ENCODE measurements at regions not wholly inside any gene's neighbourhood (a gene's known extent, or its start where the extent isn't known, plus 50 kb on each side); places are given as distances from the start of the nearest gene placed in this dataset.

GRCh38 chrX:39449352-39449751 is 648.1 kb downstream of the MID1IP1 start:
- Histone ChIP-seq H3K4me3 (no peak overlapping the region), H3K27me3 (replicated peaks in 1 of 7) (peaks cover 0 to 11% (median 0%) of the 10 kb centered on the region in 7 donors), H3K36me3 (no peaks in the 10 kb centered on the region), H3K9me3 (no peaks in the 10 kb centered on the region), H3K27ac (no peak overlapping the region), H3K4me1 (peaks cover 0 to 6% (median 0%) of the 10 kb centered on the region in 6 donors)
- WGBS, 5 donors, result 68 to 87% (median 82%) methylated on average over 2 of the region's 2 CpGs
- intact Hi-C loops (cut with DNase I; ENCODE audit: low total_unique reads), result no loop called here
- no peak for TF ChIP-seq POLR2A (IDR thresholded peaks at IDR 0.05)
- TF ChIP-seq CTCF (IDR thresholded peaks at IDR 0.05 in 8 of 11, conservative IDR thresholded peaks at IDR 0.05 in 3 of 11), result no peak
- TF ChIP-seq POLR2AphosphoS5 (IDR thresholded peaks at IDR 0.05), result no peak
- DNase-seq, result no peak

GRCh38 chrX:39450234-39450977 is 647.4 kb downstream of the BCOR start:
- peaks cover 0 to 6% (median 0%) of the 10 kb centered on the region in 6 donors for H3K4me1 ChIP-seq
- 51 to 60% (median 53%) methylated on average over 11 of the region's 11 CpGs for WGBS, 5 donors
- no peak overlapping the region for H3K4me3 ChIP-seq
- H3K27ac ChIP-seq, result no peak overlapping the region
- intact Hi-C loops (cut with DNase I; ENCODE audit: low total_unique reads), result no loop called here
- no peak for TF ChIP-seq CTCF (IDR thresholded peaks at IDR 0.05 in 8 of 11, conservative IDR thresholded peaks at IDR 0.05 in 3 of 11)
- no peak for TF ChIP-seq POLR2A (IDR thresholded peaks at IDR 0.05)
- no peak for TF ChIP-seq POLR2AphosphoS5 (IDR thresholded peaks at IDR 0.05)
- H3K36me3 ChIP-seq, result no peaks in the 10 kb centered on the region
- H3K9me3 ChIP-seq, result no peaks in the 10 kb centered on the region
- H3K27me3 ChIP-seq (replicated peaks in 1 of 7), result peaks cover 0 to 19% (median 0%) of the 10 kb centered on the region in 7 donors
- DNase-seq, result no peak

GRCh38 chrX:39451046-39451445 is 646.7 kb downstream of the BCOR start:
- intact Hi-C loops (cut with DNase I; ENCODE audit: low total_unique reads), result no loop called here

More at GRCh38 chrX:39451046-39451445, 646.7 kb downstream of the BCOR start:
- peaks cover 0 to 6% (median 0%) of the 10 kb centered on the region in 6 donors for H3K4me1 ChIP-seq
- peaks cover 0 to 19% (median 0%) of the 10 kb centered on the region in 7 donors for H3K27me3 ChIP-seq (replicated peaks in 1 of 7)
- no peaks in the 10 kb centered on the region for H3K9me3 ChIP-seq
- H3K36me3 ChIP-seq, result no peaks in the 10 kb centered on the region
- H3K4me3 ChIP-seq, result no peak overlapping the region
- no peak for DNase-seq
- H3K27ac ChIP-seq, result no peak overlapping the region
- 69 to 80% (median 78%) methylated on average over 5 to 7 of the region's 7 CpGs for WGBS, 5 donors
- no peak for TF ChIP-seq POLR2A (IDR thresholded peaks at IDR 0.05)
- TF ChIP-seq CTCF (IDR thresholded peaks at IDR 0.05 in 8 of 11, conservative IDR thresholded peaks at IDR 0.05 in 3 of 11), result no peak
- no peak for TF ChIP-seq POLR2AphosphoS5 (IDR thresholded peaks at IDR 0.05)

Data from spleen (tissue), 11 donors.